Caki2 (cell line): ENCODE measurements at regions not wholly inside any gene's neighbourhood (a gene's known extent, or its start where the extent isn't known, plus 50 kb on each side); places are given as distances from the start of the nearest gene placed in this dataset.
"Not testable (repeated sequence)": the region's sequence is repeated elsewhere in the genome, so short reads cannot be mapped to it uniquely, and the experiment has no call there.

Experiments used
- DNase-seq: peaks from one replicate; pipeline ENCODE4 v3.0.0-alpha.2; 2015; ENCODE audit warnings: low read depth
- in situ Hi-C: cut with HindIII; loops from 2 replicates; pipeline ENCODE4 v1.10.0; 2016; ENCODE audit warnings: low sequenced_read_pairs, low pct_unique_long_range_greater_than_20kb, mixed read lengths

- DNase-seq, result no peak
- in situ Hi-C loops, result no loop called here
Observed at GRCh38 chr18:71301596-71301995, 1012.8 kb downstream of the SOCS6 start.

GRCh38 chr18:71294201-71294600 is 1005.4 kb downstream of the SOCS6 start:
- in situ Hi-C loops, DNase-seq: not testable (repeated sequence)

GRCh38 chr18:71293322-71293721 is 1004.5 kb downstream of the SOCS6 start:
- in situ Hi-C loops, result no loop called here
- DNase-seq, result no peak

GRCh38 chr18:71287268-71287667 is 998.4 kb downstream of the SOCS6 start:
- in situ Hi-C loops, result no loop called here
- no peak for DNase-seq

GRCh38 chr18:71252351-71252865 is 963.6 kb downstream of the SOCS6 start:
- in situ Hi-C loops, result no loop called here
- no peak for DNase-seq

- in situ Hi-C loops, result no loop called here
- no peak for DNase-seq
Observed at GRCh38 chr18:71250191-71250590, 961.3 kb downstream of the SOCS6 start.

GRCh38 chr18:71249791-71250190 is 960.9 kb downstream of the SOCS6 start:
- in situ Hi-C loops, result no loop called here
- DNase-seq, result no peak

GRCh38 chr18:71242981-71243380 is 954.1 kb downstream of the SOCS6 start:
- DNase-seq, result no peak
- in situ Hi-C loops, result no loop called here

GRCh38 chr18:71238974-71239624 is 950.3 kb downstream of the SOCS6 start:
- peak; percentile 57 for DNase-seq
- in situ Hi-C loops, result no loop called here

GRCh38 chr18:71237641-71238040 is 948.8 kb downstream of the SOCS6 start:
- in situ Hi-C loops, result no loop called here
- DNase-seq, result peak; percentile 32

GRCh38 chr18:71233177-71233576 is 944.3 kb downstream of the SOCS6 start:
- no peak for DNase-seq
- in situ Hi-C loops, result no loop called here

- no peak for DNase-seq
- in situ Hi-C loops, result no loop called here
Observed at GRCh38 chr18:71223486-71223885, 934.6 kb downstream of the SOCS6 start.

- DNase-seq, result no peak
- in situ Hi-C loops, result no loop called here
Observed at GRCh38 chr18:71221405-71221804, 932.6 kb downstream of the SOCS6 start.

- DNase-seq, in situ Hi-C loops: not testable (repeated sequence)
Observed at GRCh38 chr18:71212739-71213138, 923.9 kb downstream of the SOCS6 start.

- in situ Hi-C loops, result no loop called here
- DNase-seq, result no peak
Observed at GRCh38 chr18:71212222-71212621, 923.4 kb downstream of the SOCS6 start.

- DNase-seq, result no peak
- in situ Hi-C loops, result no loop called here
Observed at GRCh38 chr18:71209944-71210343, 921.1 kb downstream of the SOCS6 start.

- no peak for DNase-seq
- in situ Hi-C loops, result no loop called here
Observed at GRCh38 chr18:71194438-71194837, 905.6 kb downstream of the SOCS6 start.

GRCh38 chr18:71189581-71189980 is 900.7 kb downstream of the SOCS6 start:
- DNase-seq, result no peak
- in situ Hi-C loops, result no loop called here

- no peak for DNase-seq
- in situ Hi-C loops, result no loop called here
Observed at GRCh38 chr18:71168557-71169145, 879.8 kb downstream of the SOCS6 start.

- DNase-seq, result no peak
- in situ Hi-C loops, result no loop called here
Observed at GRCh38 chr18:71136487-71136886, 847.6 kb downstream of the SOCS6 start.
